Natural killer cell (primary cell): ENCODE measurements at regions not wholly inside any gene's neighbourhood (a gene's known extent, or its start where the extent isn't known, plus 50 kb on each side); places are given as distances from the start of the nearest gene placed in this dataset.

Source experiments
- ATAC-seq, 3 donors: fragments of 150-1000 bp in 2 of 3; fragments of 200-7000 bp in 1 of 3; cut with Tn5 transposase; 1 replicate in 1 of 3; 2 replicates in 2 of 3; pipeline ENCODE4 v1.10.0; 2021; ENCODE audit warnings: mild to moderate bottlenecking in 2 of 3, moderate library complexity in 2 of 3
- DNase-seq, 2 donors: peaks; one replicate each; pipeline versions ENCODE4 v3.0.0 to v3.0.0-alpha.2; 2013 to 2021; ENCODE audit warnings: mixed read lengths in 1 of 2
- H3K27ac ChIP-seq: one replicate; pipeline ENCODE4 v1.5.1; 2013; ENCODE audit warnings: mild to moderate bottlenecking, low read length
- H3K27me3 ChIP-seq: one replicate; pipeline ENCODE4 v1.6.1; 2013; ENCODE audit warnings: low read length; ENCODE audit not compliant: control insufficient read depth, insufficient read depth
- H3K36me3 ChIP-seq: one replicate; pipeline ENCODE4 v1.6.1; 2013; ENCODE audit warnings: low read length; ENCODE audit not compliant: control insufficient read depth, insufficient read depth
- H3K4me1 ChIP-seq: one replicate; pipeline ENCODE4 v1.6.1; 2013; ENCODE audit warnings: low read length; ENCODE audit not compliant: control insufficient read depth, insufficient read depth
- H3K4me3 ChIP-seq: one replicate; pipeline ENCODE4 v1.5.1; 2013; ENCODE audit warnings: low read length
- H3K9me3 ChIP-seq: one replicate; pipeline ENCODE4 v1.6.1; 2013; ENCODE audit warnings: low read length; ENCODE audit not compliant: control insufficient read depth, insufficient read depth
- H3K27ac Mint-ChIP-seq, 2 donors: one replicate each; pipeline ENCODE4 v1.8.0; 2022; ENCODE audit warnings: mild to moderate bottlenecking in 2 of 2, mixed read lengths in 2 of 2, moderate library complexity in 1 of 2
- H3K27me3 Mint-ChIP-seq, 2 donors: one replicate each; pipeline ENCODE4 v1.8.0; 2022; ENCODE audit warnings: low read depth in 2 of 2, mixed read lengths in 2 of 2
- H3K36me3 Mint-ChIP-seq: one replicate; pipeline ENCODE4 v1.8.0; 2022; ENCODE audit warnings: mixed read lengths
- H3K4me1 Mint-ChIP-seq, 2 donors: one replicate each; pipeline ENCODE4 v1.8.0; 2022; ENCODE audit warnings: mixed read lengths in 2 of 2
- H3K4me3 Mint-ChIP-seq: one replicate; pipeline ENCODE4 v1.8.0; 2022; ENCODE audit warnings: mild to moderate bottlenecking, moderate library complexity, mixed read lengths
- H3K9me3 Mint-ChIP-seq, 2 donors: one replicate each; pipeline ENCODE4 v1.8.0; 2022; ENCODE audit warnings: mixed read lengths in 2 of 2
- WGBS: methylation state at CpG from one replicate; pipeline ENCODE4 v1.1.7; 2013; ENCODE audit warnings: missing lambda C conversion rate; ENCODE audit not compliant: insufficient coverage; 5-methylcytosine and 5-hydroxymethylcytosine counted together
- intact Hi-C: fragments of 100-400 bp; cut with micrococcal nuclease; formaldehyde crosslinking; loops from one replicate; pipeline ENCODE4 v1.14.2; 2022
- TF ChIP-seq, protein P1 (sequence below): fragments of 200-600 bp; IDR thresholded peaks from one replicate; pipeline ENCODE4 v1.8.0; 2022; ENCODE audit warnings: antibody characterized with exemption

GRCh38 chr3:74564560-74564959, 49.9 kb downstream of the CNTN3 start:
- Mint-ChIP-seq H3K4me3 (no peak overlapping the region), H3K27ac (no peak overlapping the region), H3K36me3 (no peaks in the 10 kb centered on the region), H3K4me1 (no peaks in the 10 kb centered on the region), H3K27me3 (no peaks in the 10 kb centered on the region), H3K9me3 (peaks cover 15 to 26% of the 10 kb centered on the region in 2 donors)
- H3K36me3 ChIP-seq, result no peaks in the 10 kb centered on the region
- no peak overlapping the region for H3K27ac ChIP-seq
- no peak overlapping the region for H3K4me3 ChIP-seq
- peaks cover 4% of the 10 kb centered on the region for H3K9me3 ChIP-seq
- no peak for ATAC-seq
- no peak for DNase-seq
- TF ChIP-seq, protein P1, sequence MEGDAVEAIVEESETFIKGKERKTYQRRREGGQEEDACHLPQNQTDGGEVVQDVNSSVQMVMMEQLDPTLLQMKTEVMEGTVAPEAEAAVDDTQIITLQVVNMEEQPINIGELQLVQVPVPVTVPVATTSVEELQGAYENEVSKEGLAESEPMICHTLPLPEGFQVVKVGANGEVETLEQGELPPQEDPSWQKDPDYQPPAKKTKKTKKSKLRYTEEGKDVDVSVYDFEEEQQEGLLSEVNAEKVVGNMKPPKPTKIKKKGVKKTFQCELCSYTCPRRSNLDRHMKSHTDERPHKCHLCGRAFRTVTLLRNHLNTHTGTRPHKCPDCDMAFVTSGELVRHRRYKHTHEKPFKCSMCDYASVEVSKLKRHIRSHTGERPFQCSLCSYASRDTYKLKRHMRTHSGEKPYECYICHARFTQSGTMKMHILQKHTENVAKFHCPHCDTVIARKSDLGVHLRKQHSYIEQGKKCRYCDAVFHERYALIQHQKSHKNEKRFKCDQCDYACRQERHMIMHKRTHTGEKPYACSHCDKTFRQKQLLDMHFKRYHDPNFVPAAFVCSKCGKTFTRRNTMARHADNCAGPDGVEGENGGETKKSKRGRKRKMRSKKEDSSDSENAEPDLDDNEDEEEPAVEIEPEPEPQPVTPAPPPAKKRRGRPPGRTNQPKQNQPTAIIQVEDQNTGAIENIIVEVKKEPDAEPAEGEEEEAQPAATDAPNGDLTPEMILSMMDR, result no peak
- WGBS, result 100% methylated on average over 1 of the region's 3 CpGs
- intact Hi-C loops, result no loop called here
- no peaks in the 10 kb centered on the region for H3K27me3 ChIP-seq
- H3K4me1 ChIP-seq, result no peaks in the 10 kb centered on the region

GRCh38 chr3:74562558-74563269, 51.7 kb downstream of the CNTN3 start:
- H3K36me3 Mint-ChIP-seq, result no peaks in the 10 kb centered on the region
- TF ChIP-seq, protein P1, result no peak
- Histone ChIP-seq H3K27me3 (no peaks in the 10 kb centered on the region), H3K4me3 (no peak overlapping the region), H3K36me3 (no peaks in the 10 kb centered on the region), H3K4me1 (no peaks in the 10 kb centered on the region), H3K9me3 (peaks cover 4% of the 10 kb centered on the region), H3K27ac (no peak overlapping the region)
- WGBS, result 84% methylated on average over 8 of the region's 8 CpGs
- H3K27ac Mint-ChIP-seq, result no peak overlapping the region
- ATAC-seq (no peak), DNase-seq (no peak)
- no peaks in the 10 kb centered on the region for H3K4me1 Mint-ChIP-seq
- H3K9me3 Mint-ChIP-seq, result peaks cover 17 to 23% of the 10 kb centered on the region in 2 donors
- no peak overlapping the region for H3K4me3 Mint-ChIP-seq
- H3K27me3 Mint-ChIP-seq, result no peaks in the 10 kb centered on the region
- intact Hi-C loops, result no loop called here

DNA sequence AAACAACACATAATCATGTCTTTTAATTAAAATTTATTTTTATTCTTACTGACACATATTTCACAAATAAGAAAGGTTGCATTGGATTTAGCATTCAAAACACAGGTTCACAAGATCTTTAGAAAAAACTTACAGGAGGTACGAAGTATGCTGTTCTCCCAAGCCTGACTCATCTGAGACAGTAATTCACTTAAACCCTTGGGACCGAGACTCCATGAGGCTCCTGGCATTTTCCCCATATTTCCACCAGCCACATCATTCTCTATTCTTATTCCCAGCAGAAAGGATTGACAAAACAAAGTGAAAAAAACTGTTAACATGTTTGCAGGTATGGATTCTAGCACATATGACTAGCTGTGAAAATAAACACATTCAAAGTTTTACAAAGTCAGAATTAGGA, 52.6 kb downstream of the CNTN3 start:
- Histone ChIP-seq H3K9me3 (peaks cover 4% of the 10 kb centered on the region), H3K4me3 (no peak overlapping the region), H3K27me3 (no peaks in the 10 kb centered on the region), H3K4me1 (no peaks in the 10 kb centered on the region), H3K27ac (no peak overlapping the region), H3K36me3 (no peaks in the 10 kb centered on the region)
- intact Hi-C loops, result no loop called here
- no peaks in the 10 kb centered on the region for H3K27me3 Mint-ChIP-seq
- no peak for DNase-seq
- H3K4me1 Mint-ChIP-seq, result no peaks in the 10 kb centered on the region
- WGBS, result 85% methylated on average over 2 of the region's 2 CpGs
- TF ChIP-seq, protein P1, result no peak
- no peak for ATAC-seq
- H3K27ac Mint-ChIP-seq, result no peak overlapping the region
- peaks cover 17 to 21% of the 10 kb centered on the region in 2 donors for H3K9me3 Mint-ChIP-seq
- no peak overlapping the region for H3K4me3 Mint-ChIP-seq
- no peaks in the 10 kb centered on the region for H3K36me3 Mint-ChIP-seq

- Histone ChIP-seq H3K36me3 (no peaks in the 10 kb centered on the region), H3K27ac (no peak overlapping the region), H3K4me1 (no peaks in the 10 kb centered on the region), H3K27me3 (no peaks in the 10 kb centered on the region), H3K4me3 (no peak overlapping the region), H3K9me3 (peaks cover 2% of the 10 kb centered on the region)
- no peaks in the 10 kb centered on the region for H3K36me3 Mint-ChIP-seq
- WGBS, result 89% methylated on average over 5 of the region's 5 CpGs
- no peaks in the 10 kb centered on the region for H3K4me1 Mint-ChIP-seq
- no peak overlapping the region for H3K4me3 Mint-ChIP-seq
- peaks cover 16 to 30% of the 10 kb centered on the region in 2 donors for H3K9me3 Mint-ChIP-seq
- H3K27ac Mint-ChIP-seq, result no peak overlapping the region
- intact Hi-C loops, result no loop called here
- ATAC-seq (no peak), DNase-seq (no peak)
- TF ChIP-seq, protein P1, result no peak
- no peaks in the 10 kb centered on the region for H3K27me3 Mint-ChIP-seq
Observed at GRCh38 chr3:74559261-74559660, 55.2 kb downstream of the CNTN3 start.
